GM12878 (cell line): ENCODE measurements at regions not wholly inside any gene's neighbourhood (a gene's known extent, or its start where the extent isn't known, plus 50 kb on each side); places are given as distances from the start of the nearest gene placed in this dataset.

Source experiments
- ATAC-seq: fragments of 200-7000 bp; cut with Tn5 transposase; 3 replicates; pipeline ENCODE4 v1.9.1; 2020; ENCODE audit warnings: mild to moderate bottlenecking, moderate library complexity
- BruUV-seq: library from RNA; stranded (reverse); fragments of 400-500 nt; replicated peaks from 2 replicates; lab custom pipeline; 2021; lab: Mats Ljungman, UMichigan
- CTCF ChIA-PET: fragments of 300-600 bp; sonication (Branson Sonifier 250); formaldehyde crosslinking; extraction: SDS; loops from one replicate; lab custom pipeline; 2021; ENCODE audit warnings: inconsistent platforms; lab: Yijun Ruan, JAX
- POLR2A ChIA-PET: fragments of 350-600 bp; formaldehyde crosslinking; extraction: SDS; loops from one replicate; lab custom pipeline; 2021; ENCODE audit warnings: inconsistent platforms; lab: Charles Lee
- RAD21 ChIA-PET: fragments of 300-600 bp; sonication (Branson Sonifier 250); formaldehyde crosslinking; loops from one replicate; lab custom pipeline; 2023; ENCODE audit warnings: antibody characterized with exemption; ENCODE audit not compliant: unreplicated experiment; lab: Charles Lee
- SMC1A ChIA-PET: fragments of 300-600 bp; sonication (Branson Sonifier 250); formaldehyde crosslinking; loops from one replicate; lab custom pipeline; 2023; ENCODE audit not compliant: unreplicated experiment, uncharacterized antibody; lab: Charles Lee
- DNase-seq: peaks from one replicate; pipeline ENCODE4 v3.0.0-alpha.2; 2011; ENCODE audit warnings: low read depth, low spot score
- FAIRE-seq: peaks from 3 replicates; lab custom pipeline; 2011; peaks lifted over from hg19 to GRCh38; lab: Jason Lieb, UNC
- H2AFZ ChIP-seq: 2 replicates; pipeline ENCODE4 v1.6.0; 2011; ENCODE audit warnings: low read depth, low read length, control low read depth; ENCODE audit not compliant: control insufficient read depth
- H3K27ac ChIP-seq: 2 replicates; pipeline ENCODE4 v1.5.1; 2011; ENCODE audit warnings: control low read depth; ENCODE audit not compliant: control insufficient read depth, insufficient read depth
- H3K27me3 ChIP-seq, 2 experiments: replicated peaks in 1 of 2; 2 replicates each; pipeline versions ENCODE4 v1.6.0 to v1.6.1; 2011; ENCODE audit warnings: low read length in 1 of 2; ENCODE audit not compliant: control insufficient read depth in 2 of 2, insufficient read depth in 2 of 2
- H3K36me3 ChIP-seq, 2 experiments: 2 replicates each; pipeline ENCODE4 v1.5.1; 2011; ENCODE audit warnings: low read length in 1 of 2; ENCODE audit not compliant: control insufficient read depth in 2 of 2, insufficient read depth in 2 of 2
- H3K4me1 ChIP-seq: 2 replicates; pipeline ENCODE4 v1.6.1; 2011; ENCODE audit warnings: mild to moderate bottlenecking, low read length, moderate library complexity, mixed read lengths; ENCODE audit not compliant: control insufficient read depth, insufficient read depth
- H3K4me2 ChIP-seq: 2 replicates; pipeline ENCODE4 v1.6.0; 2011; ENCODE audit warnings: control low read depth; ENCODE audit not compliant: control insufficient read depth, insufficient read depth
- H3K4me3 ChIP-seq: fragments of 200-600 bp; sonication (generic); 2 replicates; pipeline ENCODE4 v1.5.1; 2016
- H3K79me2 ChIP-seq: 2 replicates; pipeline ENCODE4 v1.6.0; 2011; ENCODE audit warnings: low read length; ENCODE audit not compliant: control insufficient read depth, insufficient read depth
- H3K9ac ChIP-seq: 2 replicates; pipeline ENCODE4 v1.8.0; 2011; ENCODE audit warnings: low read length, control low read depth, mixed read lengths; ENCODE audit not compliant: control insufficient read depth, insufficient read depth
- H3K9me3 ChIP-seq: replicated peaks from 3 replicates; pipeline ENCODE4 v1.5.1; 2011; ENCODE audit warnings: mild to moderate bottlenecking, low read length; ENCODE audit not compliant: control insufficient read depth, insufficient read depth
- H4K20me1 ChIP-seq: 2 replicates; pipeline ENCODE4 v1.6.0; 2011; ENCODE audit not compliant: control insufficient read depth, insufficient read depth
- BHLHE40 ChIP-seq, 2 experiments: fragments of 450-650 bp in 1 of 2; IDR thresholded peaks; 2 replicates each; pipeline ENCODE4 v1.6.1; 2011 to 2017; ENCODE audit warnings: low read depth in 2 of 2, borderline replicate concordance in 1 of 2, improper control_type of control experiment in 1 of 2, low read length in 1 of 2, mild to moderate bottlenecking in 1 of 2
- CREB1 ChIP-seq: IDR thresholded peaks from 2 replicates; pipeline ENCODE4 v1.6.1; 2012; ENCODE audit warnings: low read depth, mild to moderate bottlenecking, inconsistent platforms
- NFYB ChIP-seq: IDR thresholded peaks from 2 replicates; pipeline ENCODE4 v1.6.1; 2011; ENCODE audit warnings: low read depth, mild to moderate bottlenecking, low read length, improper control_type of control experiment, moderate library complexity; ENCODE audit not compliant: insufficient read depth
- TBL1XR1 ChIP-seq: IDR thresholded peaks from 2 replicates; pipeline ENCODE4 v1.6.1; 2012; ENCODE audit warnings: low read depth, low read length, improper control_type of control experiment
- WGBS: methylation state at CpG from one replicate; pipeline ENCODE4 v1.1.6; 2016; ENCODE audit warnings: low lambda C conversion rate; ENCODE audit not compliant: insufficient replicate concordance, insufficient coverage; ENCODE audit errors: missing lambda C conversion rate; 5-methylcytosine and 5-hydroxymethylcytosine counted together
- in situ Hi-C: fragments of 300-500 bp; cut with MboI; formaldehyde crosslinking; loops from 9 replicates; pipeline ENCODE4 v1.14.3; 2018; ENCODE audit warnings: mixed read lengths
- intact Hi-C: fragments of 100-400 bp; cut with micrococcal nuclease; formaldehyde crosslinking; loops from one replicate; pipeline ENCODE4 v1.14.2; 2022; ENCODE audit not compliant: unreplicated experiment

GRCh38 chr9:119884438-119884837 lies 515.2 kb upstream of the BRINP1 start:
- POLR2A ChIA-PET, result no interaction called here
- no peak for FAIRE-seq
- WGBS, result 47% methylated on average over 2 of the region's 2 CpGs

GRCh38 chr9:119881898-119882297 lies 512.7 kb upstream of the BRINP1 start:
- no TSS peak for BruUV-seq
- intact Hi-C loops, result no loop called here
- SMC1A ChIA-PET, result no interaction called here

More at GRCh38 chr9:119884438-119884837, 515.2 kb upstream of the BRINP1 start:
- no TSS peak for BruUV-seq
- Histone ChIP-seq H3K36me3 (no peaks in the 10 kb centered on the region), H4K20me1 (no peaks in the 10 kb centered on the region), H2AFZ (no peak overlapping the region), H3K4me2 (no peak overlapping the region), H3K79me2 (no peaks in the 10 kb centered on the region), H3K9ac (no peak overlapping the region), H3K4me1 (no peaks in the 10 kb centered on the region), H3K27me3 (no peaks in the 10 kb centered on the region), H3K9me3 (no peaks in the 10 kb centered on the region), H3K4me3 (no peak overlapping the region), H3K27ac (no peak overlapping the region)
- RAD21 ChIA-PET, result no interaction called here
- TF ChIP-seq CREB1, result no peak
- ATAC-seq, result no peak
- no peak for DNase-seq
- in situ Hi-C loops, result no loop called here
- SMC1A ChIA-PET, result no interaction called here
- intact Hi-C loops, result no loop called here
- CTCF ChIA-PET, result no interaction called here

More at GRCh38 chr9:119881898-119882297, 512.7 kb upstream of the BRINP1 start:
- H3K36me3 ChIP-seq, result no peaks in the 10 kb centered on the region
- FAIRE-seq (no peak), DNase-seq (no peak), ATAC-seq (no peak)
- H2AFZ ChIP-seq, result no peak overlapping the region
- H3K4me3 ChIP-seq, result no peak overlapping the region
- no peaks in the 10 kb centered on the region for H3K79me2 ChIP-seq
- ChIA-PET CTCF (no interaction called here), RAD21 (no interaction called here), POLR2A (no interaction called here)
- H3K27ac ChIP-seq, result no peak overlapping the region
- no peaks in the 10 kb centered on the region for H4K20me1 ChIP-seq
- H3K4me2 ChIP-seq, result no peak overlapping the region
- WGBS, result 4% methylated on average over 6 of the region's 6 CpGs
- no peaks in the 10 kb centered on the region for H3K4me1 ChIP-seq
- no peak overlapping the region for H3K9ac ChIP-seq
- H3K27me3 ChIP-seq, result no peaks in the 10 kb centered on the region
- in situ Hi-C loops, result no loop called here
- H3K9me3 ChIP-seq, result no peaks in the 10 kb centered on the region
- TF ChIP-seq BHLHE40 (IDR thresholded peaks at IDR 0.05; ENCODE audit: borderline replicate concordance in 1 of 2, low read depth in 2 of 2, low read length in 1 of 2), result no peak
- no peak for TF ChIP-seq TBL1XR1
- no peak for TF ChIP-seq NFYB
